Type B pancreatic cell (in vitro differentiated cells): ENCODE measurements at regions not wholly inside any gene's neighbourhood (a gene's known extent, or its start where the extent isn't known, plus 50 kb on each side); places are given as distances from the start of the nearest gene placed in this dataset.

Experiments used
- DNase-seq: peaks from one replicate; pipeline ENCODE4 v3.0.0; 2021; ENCODE audit warnings: mixed read lengths; ENCODE audit not compliant: unreplicated experiment; ENCODE audit errors: extremely low spot score
- H3K27ac Mint-ChIP-seq: 2 replicates; pipeline ENCODE4 v1.8.0; 2021; ENCODE audit warnings: mild to moderate bottlenecking, mixed read lengths
- H3K27me3 Mint-ChIP-seq: 2 replicates; pipeline ENCODE4 v1.8.0; 2021; ENCODE audit warnings: mixed read lengths
- H3K36me3 Mint-ChIP-seq: 2 replicates; pipeline ENCODE4 v1.8.0; 2021; ENCODE audit warnings: mixed read lengths
- H3K4me1 Mint-ChIP-seq: one replicate; pipeline ENCODE4 v1.8.0; 2021; ENCODE audit warnings: mixed read lengths; ENCODE audit not compliant: unreplicated experiment
- H3K4me3 Mint-ChIP-seq: 2 replicates; pipeline ENCODE4 v1.8.0; 2021; ENCODE audit warnings: mild to moderate bottlenecking, mixed read lengths
- H3K9me3 Mint-ChIP-seq: 2 replicates; pipeline ENCODE4 v1.8.0; 2021; ENCODE audit warnings: mixed read lengths
- TF ChIP-seq, protein P1 (sequence below): fragments of 200-600 bp; sonication (generic); conservative IDR thresholded peaks from 2 replicates; pipeline ENCODE4 v1.5.0; 2021; ENCODE audit warnings: antibody characterized with exemption, mild to moderate bottlenecking

DNA sequence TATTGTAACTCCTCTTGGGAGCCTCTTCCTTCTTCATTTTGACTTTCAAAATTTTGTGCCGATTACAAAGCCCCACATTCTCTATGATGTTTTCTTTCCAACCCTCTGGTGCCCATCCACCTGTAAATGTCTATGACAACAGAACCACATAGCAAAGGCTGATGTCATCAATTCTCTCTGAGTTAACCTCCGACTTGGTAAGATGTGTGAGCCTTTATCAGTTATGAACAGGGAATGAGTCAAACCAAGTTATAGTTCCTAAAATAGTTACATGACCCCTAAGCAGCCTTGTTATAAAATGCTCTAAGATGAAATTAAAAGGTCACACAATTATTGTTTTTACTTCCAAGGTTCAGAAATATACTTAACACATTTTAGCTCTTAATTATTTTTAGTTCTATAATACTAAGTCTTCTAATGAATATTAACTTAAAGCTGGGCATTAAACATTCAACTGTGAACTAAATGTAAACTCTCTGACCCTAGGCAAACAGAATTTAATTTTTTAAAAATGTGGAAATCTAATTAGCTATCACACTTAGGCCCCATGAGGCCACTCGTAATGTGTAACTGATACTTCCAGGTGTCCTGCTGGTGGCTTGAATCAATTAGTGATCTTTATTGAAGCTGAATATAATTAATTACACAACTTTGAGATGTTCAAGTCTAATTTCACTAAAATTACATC lies 102.3 kb upstream of the CYRIA start:
- no peak for DNase-seq
- Mint-ChIP-seq H3K27me3 (peaks cover 8% of the 10 kb centered on the region), H3K4me1 (peaks cover 4% of the 10 kb centered on the region), H3K9me3 (peaks cover 5% of the 10 kb centered on the region), H3K36me3 (no peaks in the 10 kb centered on the region), H3K27ac (no peak overlapping the region), H3K4me3 (no peak overlapping the region)
- TF ChIP-seq, protein P1, sequence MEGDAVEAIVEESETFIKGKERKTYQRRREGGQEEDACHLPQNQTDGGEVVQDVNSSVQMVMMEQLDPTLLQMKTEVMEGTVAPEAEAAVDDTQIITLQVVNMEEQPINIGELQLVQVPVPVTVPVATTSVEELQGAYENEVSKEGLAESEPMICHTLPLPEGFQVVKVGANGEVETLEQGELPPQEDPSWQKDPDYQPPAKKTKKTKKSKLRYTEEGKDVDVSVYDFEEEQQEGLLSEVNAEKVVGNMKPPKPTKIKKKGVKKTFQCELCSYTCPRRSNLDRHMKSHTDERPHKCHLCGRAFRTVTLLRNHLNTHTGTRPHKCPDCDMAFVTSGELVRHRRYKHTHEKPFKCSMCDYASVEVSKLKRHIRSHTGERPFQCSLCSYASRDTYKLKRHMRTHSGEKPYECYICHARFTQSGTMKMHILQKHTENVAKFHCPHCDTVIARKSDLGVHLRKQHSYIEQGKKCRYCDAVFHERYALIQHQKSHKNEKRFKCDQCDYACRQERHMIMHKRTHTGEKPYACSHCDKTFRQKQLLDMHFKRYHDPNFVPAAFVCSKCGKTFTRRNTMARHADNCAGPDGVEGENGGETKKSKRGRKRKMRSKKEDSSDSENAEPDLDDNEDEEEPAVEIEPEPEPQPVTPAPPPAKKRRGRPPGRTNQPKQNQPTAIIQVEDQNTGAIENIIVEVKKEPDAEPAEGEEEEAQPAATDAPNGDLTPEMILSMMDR = no peak

DNA sequence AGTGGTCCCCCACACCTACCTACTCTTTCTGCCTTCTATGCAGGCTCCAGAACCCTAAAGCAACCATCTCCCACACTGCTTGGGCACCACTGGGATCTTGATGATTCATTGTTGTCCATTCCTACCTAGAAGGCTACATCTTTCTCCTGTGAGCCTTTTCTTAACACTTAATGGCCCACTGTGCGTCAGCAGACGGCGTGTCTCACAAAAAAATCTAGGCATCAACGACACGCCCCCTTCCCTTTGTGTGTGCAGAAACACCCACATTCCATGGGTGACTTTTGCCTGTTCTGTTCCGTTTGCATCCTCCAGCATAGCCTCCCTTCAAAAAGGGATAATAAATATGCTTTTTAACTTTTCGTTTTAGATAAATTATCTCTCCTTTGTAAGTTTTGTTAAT lies 99.7 kb upstream of the CYRIA start:
- peak overlapping the region; percentile 55 for H3K27ac Mint-ChIP-seq
- DNase-seq = no peak
- no peak overlapping the region for H3K4me3 Mint-ChIP-seq
- TF ChIP-seq, protein P1 = no peak
- no peaks in the 10 kb centered on the region for H3K4me1 Mint-ChIP-seq
- no peaks in the 10 kb centered on the region for H3K36me3 Mint-ChIP-seq
- peaks cover 5% of the 10 kb centered on the region for H3K9me3 Mint-ChIP-seq
- H3K27me3 Mint-ChIP-seq = peaks cover 3% of the 10 kb centered on the region

DNA sequence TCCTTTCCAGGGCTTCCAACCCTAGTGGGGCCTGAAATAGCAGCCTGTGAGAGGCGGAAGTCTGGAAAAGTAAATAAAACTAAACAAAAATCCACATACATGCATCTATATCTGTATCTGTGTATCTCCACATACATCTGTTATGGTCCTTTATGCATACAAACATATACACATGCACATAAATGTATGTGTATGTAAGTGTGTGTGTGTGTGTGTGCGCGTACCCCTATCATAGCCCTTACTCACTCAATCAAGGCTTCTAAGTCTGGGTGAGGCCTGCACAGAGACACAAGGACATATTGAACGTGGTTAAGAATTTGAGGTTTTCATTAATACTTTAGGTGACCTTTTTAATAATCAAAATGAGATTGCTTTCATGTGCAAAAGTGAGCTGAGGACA lies 98.9 kb upstream of the CYRIA start:
- TF ChIP-seq, protein P1 = no peak
- Mint-ChIP-seq H3K4me1 (no peaks in the 10 kb centered on the region), H3K27ac (no peak overlapping the region), H3K27me3 (no peaks in the 10 kb centered on the region), H3K4me3 (no peak overlapping the region), H3K9me3 (peaks cover 5% of the 10 kb centered on the region), H3K36me3 (no peaks in the 10 kb centered on the region)
- DNase-seq = no peak

DNA sequence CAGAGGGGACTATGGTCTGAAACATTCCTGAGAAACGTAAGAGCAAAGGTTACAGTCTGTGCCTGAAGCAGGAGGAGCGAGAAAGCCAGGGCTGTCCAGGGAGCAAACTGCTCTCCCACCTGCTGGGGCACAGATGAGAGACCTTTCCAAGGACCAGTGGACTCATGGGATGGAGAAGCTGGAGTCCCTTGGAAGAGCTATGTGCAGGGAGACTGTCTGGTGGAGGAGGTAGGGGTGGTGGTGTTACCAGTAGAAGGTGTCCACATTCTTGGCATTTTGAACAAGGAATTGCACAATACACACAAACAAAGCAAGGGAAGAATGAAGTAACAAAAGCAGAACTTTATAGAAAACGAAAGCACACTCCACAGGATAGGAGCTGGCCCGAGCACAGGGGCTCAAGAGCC lies 97.9 kb upstream of the CYRIA start:
- Mint-ChIP-seq H3K4me1 (no peaks in the 10 kb centered on the region), H3K4me3 (no peak overlapping the region), H3K9me3 (peaks cover 5% of the 10 kb centered on the region), H3K27me3 (no peaks in the 10 kb centered on the region), H3K36me3 (no peaks in the 10 kb centered on the region), H3K27ac (no peak overlapping the region)
- TF ChIP-seq, protein P1 = no peak
- DNase-seq = no peak

DNA sequence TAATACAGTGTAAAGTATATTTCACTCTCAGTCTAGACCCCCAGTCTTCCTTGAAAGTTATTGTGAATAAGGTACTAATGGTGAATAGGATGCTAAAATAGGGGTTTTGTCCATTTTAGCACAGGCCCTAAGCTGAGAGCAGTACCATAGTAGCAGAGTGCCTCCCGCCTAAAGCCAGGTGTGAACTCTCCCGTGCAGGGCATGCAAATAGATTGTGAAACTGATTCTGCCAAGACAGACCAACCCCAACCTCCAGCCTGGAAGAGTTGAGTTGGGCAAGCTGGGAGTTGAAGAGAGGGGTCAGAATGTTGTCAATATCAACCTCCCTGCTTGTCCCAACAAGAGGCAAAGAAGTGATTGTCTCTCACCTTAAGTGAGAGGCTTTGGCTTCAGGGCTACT lies 97.4 kb upstream of the CYRIA start:
- DNase-seq = no peak
- TF ChIP-seq, protein P1 = no peak
- no peaks in the 10 kb centered on the region for H3K36me3 Mint-ChIP-seq
- no peak overlapping the region for H3K27ac Mint-ChIP-seq
- H3K9me3 Mint-ChIP-seq = peaks cover 5% of the 10 kb centered on the region
- H3K4me1 Mint-ChIP-seq = no peaks in the 10 kb centered on the region
- peaks cover 1% of the 10 kb centered on the region for H3K27me3 Mint-ChIP-seq
- H3K4me3 Mint-ChIP-seq = no peak overlapping the region

DNA sequence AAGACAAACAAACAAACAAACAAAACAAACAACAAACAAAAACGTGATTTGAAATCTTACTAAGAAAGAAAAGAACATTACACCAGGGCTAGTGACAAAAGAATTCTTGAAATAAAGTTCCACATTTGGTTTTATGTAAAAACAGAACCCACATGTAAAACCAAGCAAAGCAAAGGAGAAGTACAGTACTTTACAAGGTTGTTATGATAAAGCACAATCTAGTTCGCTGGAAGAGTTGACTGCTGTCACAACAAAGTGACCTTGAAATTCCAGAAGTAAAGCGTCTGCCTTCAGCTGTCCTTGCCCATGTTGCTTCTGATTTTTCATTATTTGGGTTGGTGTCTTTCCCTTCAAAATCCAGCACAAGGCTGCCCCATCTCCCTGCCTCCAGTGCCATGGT lies 94.8 kb upstream of the CYRIA start:
- TF ChIP-seq, protein P1 = no peak
- H3K4me3 Mint-ChIP-seq = no peak overlapping the region
- peaks cover 4% of the 10 kb centered on the region for H3K4me1 Mint-ChIP-seq
- DNase-seq = no peak
- peaks cover 7% of the 10 kb centered on the region for H3K27me3 Mint-ChIP-seq
- H3K27ac Mint-ChIP-seq = no peak overlapping the region
- H3K36me3 Mint-ChIP-seq = no peaks in the 10 kb centered on the region
- no peaks in the 10 kb centered on the region for H3K9me3 Mint-ChIP-seq
